ENCODE measurements at regions not wholly inside any gene's neighbourhood (a gene's known extent, or its start where the extent isn't known, plus 50 kb on each side); places are given as distances from the start of the nearest gene placed in this dataset.
"Not testable (repeated sequence)": the region's sequence is repeated elsewhere in the genome, so short reads cannot be mapped to it uniquely, and the experiment has no call there.

DNA sequence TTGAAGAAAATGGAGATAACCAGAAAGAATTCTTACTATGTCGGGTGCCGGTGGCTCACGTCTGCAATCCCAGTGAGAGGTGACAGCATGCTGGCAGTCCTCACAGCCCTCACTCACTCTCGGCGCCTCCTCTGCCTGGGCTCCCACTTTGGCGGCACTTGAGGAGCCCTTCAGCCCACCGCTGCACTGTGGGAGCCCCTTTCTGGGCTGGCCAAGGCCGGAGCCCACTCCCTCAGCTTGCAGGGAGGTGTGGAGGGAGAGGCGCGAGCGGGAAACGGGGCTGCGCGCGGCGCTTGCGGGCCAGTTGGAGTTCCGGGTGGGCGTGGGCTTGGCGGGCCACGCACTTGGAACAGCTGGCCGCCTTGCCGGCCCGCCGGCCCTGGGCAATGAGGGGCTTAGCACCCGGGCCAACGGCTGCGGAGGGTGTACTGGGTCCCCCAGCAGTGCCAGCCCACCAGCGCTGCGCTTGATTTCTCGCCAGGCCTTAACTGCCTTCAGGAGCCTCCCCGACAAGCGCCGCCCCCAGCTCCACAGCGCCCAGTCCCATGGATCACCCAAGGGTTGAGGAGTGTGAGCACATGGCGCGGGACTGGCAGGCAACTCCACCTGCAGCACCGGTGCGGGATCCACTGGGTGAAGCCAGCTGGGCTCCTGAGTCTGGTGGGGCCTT is 1672.5 kb upstream of the B3GALT2 start:
- not testable (repeated sequence) for DNase-seq (ENCODE audit: low read depth in 2 of 2, low spot score in 1 of 2)

DNA sequence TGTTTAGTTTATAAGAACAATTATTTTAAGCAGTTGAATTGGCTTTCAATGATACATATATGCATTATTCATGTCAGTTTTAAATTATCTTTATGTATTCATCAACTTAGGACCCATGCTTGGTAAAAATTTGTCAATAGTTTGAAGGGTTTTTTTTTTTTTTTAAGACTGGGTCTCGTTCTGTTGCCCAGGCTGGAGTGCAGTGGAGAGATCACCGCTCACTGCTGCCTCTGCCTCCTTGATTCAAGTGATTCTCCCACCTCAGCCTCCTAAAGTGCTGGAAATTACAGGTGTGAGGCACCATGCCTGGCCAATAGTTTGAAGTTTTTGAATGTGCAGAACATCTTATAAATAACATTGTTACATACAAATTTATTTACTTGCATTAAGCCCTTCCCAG is 1671.0 kb upstream of the B3GALT2 start:
- DNase-seq (ENCODE audit: low read depth in 2 of 2, low spot score in 1 of 2) = no peak

- no peak for DNase-seq (ENCODE audit: low read depth in 2 of 2, low spot score in 1 of 2)
Measured at GRCh38 chr1:194848846-194849245, 1662.4 kb upstream of the B3GALT2 start.

DNA sequence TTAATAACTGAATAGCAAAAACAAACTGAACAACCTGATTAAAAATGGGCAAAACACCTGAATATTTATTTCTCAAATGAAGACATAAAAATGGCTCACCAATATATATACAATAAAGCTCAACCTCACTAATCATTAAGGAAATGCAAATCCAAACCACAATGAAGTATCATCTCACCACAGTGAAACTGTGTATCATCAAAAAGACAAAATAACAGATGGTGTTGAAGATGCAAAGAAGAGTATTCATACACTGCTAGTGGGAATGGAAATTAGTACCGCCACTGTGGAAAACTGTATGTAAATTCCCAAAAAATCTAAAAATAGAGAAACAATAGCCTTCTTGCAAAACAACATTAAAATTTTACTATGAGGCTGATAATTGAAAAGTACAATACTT is 1660.1 kb upstream of the B3GALT2 start:
- no peak for DNase-seq (ENCODE audit: low read depth in 2 of 2, low spot score in 1 of 2)

DNA sequence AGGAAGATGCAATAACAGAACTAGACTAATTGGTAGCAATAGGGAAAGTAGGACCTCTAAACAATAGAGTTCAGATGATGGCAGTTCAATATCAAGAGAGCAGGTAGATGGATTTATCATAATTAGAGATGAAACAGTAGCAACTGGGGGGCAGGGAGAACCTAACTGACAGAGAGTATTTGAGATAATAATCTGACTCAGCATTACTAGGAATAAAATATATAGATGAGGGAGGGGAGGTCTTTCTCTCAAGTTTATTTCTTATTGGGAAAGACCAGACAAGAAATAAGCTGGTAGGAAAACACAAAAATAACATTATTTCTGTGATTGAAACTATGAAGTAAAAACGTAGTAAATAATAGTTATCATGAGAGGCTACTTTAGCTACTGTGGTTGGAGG is 1656.7 kb upstream of the B3GALT2 start:
- DNase-seq (ENCODE audit: low read depth in 2 of 2, low spot score in 1 of 2) = no peak

GRCh38 chr1:194833111-194833510 is 1646.7 kb upstream of the B3GALT2 start:
- no peak for DNase-seq (ENCODE audit: low read depth in 2 of 2, low spot score in 1 of 2)

GRCh38 chr1:194831595-194831994 is 1645.2 kb upstream of the B3GALT2 start:
- DNase-seq (ENCODE audit: low read depth in 2 of 2, low spot score in 1 of 2) = not testable (repeated sequence)

- DNase-seq (ENCODE audit: low read depth in 2 of 2, low spot score in 1 of 2) = no peak
Measured at GRCh38 chr1:194830387-194830786, 1644.0 kb upstream of the B3GALT2 start.

- no peak for DNase-seq (ENCODE audit: low read depth in 2 of 2, low spot score in 1 of 2)
Measured at GRCh38 chr1:194829492-194829891, 1643.1 kb upstream of the B3GALT2 start.

DNA sequence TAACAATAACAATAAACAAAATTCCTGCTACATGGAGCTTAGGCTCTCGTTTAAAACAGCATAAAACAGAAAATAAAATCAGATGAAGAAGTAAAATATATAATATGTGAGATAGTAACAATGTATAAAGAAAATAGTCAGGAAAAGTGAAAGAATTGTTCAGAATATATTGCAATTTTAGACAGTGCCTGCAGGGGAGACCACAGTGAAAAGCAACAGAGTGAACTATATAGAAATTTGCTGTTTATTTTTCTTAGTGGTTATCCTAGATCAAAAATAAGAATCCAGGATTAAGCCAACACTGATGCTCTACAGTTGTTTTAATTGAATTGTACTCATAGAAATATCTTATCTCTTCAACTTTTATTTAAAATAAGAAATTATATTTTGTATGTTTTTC is 1639.0 kb upstream of the B3GALT2 start:
- DNase-seq (ENCODE audit: low read depth in 2 of 2, low spot score in 1 of 2) = no peak

- DNase-seq (ENCODE audit: low read depth in 2 of 2, low spot score in 1 of 2) = no peak
Measured at GRCh38 chr1:194821091-194821490, 1634.7 kb upstream of the B3GALT2 start.

DNA sequence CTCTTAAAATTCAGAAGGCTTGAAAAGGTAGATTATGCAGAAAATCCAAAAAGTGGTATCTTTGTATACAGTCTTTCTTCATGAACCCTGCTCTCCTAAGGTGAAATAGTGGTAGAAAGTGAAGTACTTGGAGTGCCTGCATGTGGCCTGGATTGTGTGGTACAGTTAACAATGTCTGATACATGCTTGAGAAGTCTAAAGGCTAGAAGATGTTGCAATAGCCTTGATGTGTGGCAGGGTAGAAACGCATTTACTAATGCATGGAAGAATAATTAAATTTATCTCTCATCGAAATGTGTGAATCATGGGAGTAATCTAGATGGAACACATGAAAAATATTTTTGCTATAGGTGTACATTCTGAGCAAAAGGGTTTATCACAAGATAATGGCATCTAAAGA is 1632.3 kb upstream of the B3GALT2 start:
- DNase-seq (ENCODE audit: low read depth in 2 of 2, low spot score in 1 of 2) = no peak

DNA sequence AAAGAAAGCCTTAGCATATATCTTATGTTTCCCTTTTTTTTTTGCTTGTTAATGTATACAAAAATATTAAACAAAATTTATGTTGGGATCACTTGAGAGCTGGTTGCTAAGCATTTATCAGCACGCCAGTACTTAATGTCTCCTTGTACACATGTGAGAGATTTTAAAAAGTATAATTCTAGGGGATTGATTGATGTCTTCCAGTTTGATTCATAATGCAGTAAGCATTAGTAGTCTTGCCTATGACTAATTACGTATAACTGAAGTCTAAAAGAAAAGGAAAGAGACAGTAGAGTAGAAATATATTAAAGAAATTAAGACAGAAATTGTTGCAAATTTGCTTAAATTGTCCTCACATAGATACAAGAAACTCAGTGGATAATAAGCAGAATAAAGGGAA is 1630.4 kb upstream of the B3GALT2 start:
- DNase-seq (ENCODE audit: low read depth in 2 of 2, low spot score in 1 of 2) = no peak

GRCh38 chr1:194813096-194813495 is 1626.7 kb upstream of the B3GALT2 start:
- no peak for DNase-seq (ENCODE audit: low read depth in 2 of 2, low spot score in 1 of 2)

- no peak for DNase-seq (ENCODE audit: low read depth in 2 of 2, low spot score in 1 of 2)
Measured at GRCh38 chr1:194809665-194810064, 1623.3 kb upstream of the B3GALT2 start.

GRCh38 chr1:194809215-194809614 is 1622.8 kb upstream of the B3GALT2 start:
- DNase-seq (ENCODE audit: low read depth in 2 of 2, low spot score in 1 of 2) = no peak

DNA sequence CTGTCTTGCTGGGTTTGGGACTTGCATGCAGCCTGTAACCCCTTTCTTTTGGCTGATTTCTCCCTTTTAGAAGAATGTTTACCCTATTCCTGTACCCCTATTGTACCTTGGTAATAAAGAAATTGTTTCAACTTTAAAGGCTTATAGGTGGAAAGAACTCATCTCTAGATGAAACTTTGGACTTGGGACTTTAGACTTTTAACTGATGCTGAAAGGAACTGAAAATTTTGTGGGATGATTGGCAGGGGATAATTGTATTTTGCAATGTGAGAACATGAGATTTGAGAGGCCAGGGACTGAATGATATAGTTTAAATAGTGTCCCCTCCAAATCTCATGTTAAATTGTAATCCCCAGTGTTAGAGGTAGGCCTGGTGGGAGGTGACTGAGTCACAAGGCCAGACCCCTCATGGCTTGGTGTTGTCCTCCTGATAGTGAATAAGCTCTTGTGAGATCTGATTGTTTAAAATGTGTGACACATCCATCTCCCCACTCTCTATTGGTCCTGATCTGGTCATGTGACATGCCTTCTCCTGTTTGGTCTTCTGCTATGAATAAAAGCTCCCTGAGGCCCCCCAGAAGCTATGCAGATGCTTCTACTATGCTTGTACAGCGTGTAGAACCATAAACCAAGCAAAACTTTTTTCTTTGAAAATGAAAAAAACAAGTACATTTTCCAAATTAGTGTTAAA is 1621.3 kb upstream of the B3GALT2 start:
- no peak for DNase-seq (ENCODE audit: low read depth in 2 of 2, low spot score in 1 of 2)

DNA sequence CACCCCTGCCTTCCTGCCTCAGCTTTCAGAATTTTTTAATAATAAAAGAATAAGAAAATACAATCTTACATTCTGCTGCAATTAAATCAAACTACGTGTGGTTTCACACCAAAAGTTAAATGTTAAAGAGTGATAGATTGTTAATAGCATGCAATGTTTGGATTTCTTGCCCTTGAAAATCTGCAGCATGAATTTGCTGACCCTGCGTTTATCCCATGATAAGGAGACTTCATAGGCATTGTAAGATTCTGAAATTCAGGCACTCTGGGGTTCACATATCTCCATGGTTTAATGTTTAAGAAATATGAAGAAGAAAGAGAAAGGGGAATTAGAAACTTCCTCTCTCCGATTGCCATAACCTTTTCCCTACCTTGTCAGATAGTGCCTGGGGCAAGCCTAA is 1616.2 kb upstream of the B3GALT2 start:
- no peak for DNase-seq (ENCODE audit: low read depth in 2 of 2, low spot score in 1 of 2)

DNA sequence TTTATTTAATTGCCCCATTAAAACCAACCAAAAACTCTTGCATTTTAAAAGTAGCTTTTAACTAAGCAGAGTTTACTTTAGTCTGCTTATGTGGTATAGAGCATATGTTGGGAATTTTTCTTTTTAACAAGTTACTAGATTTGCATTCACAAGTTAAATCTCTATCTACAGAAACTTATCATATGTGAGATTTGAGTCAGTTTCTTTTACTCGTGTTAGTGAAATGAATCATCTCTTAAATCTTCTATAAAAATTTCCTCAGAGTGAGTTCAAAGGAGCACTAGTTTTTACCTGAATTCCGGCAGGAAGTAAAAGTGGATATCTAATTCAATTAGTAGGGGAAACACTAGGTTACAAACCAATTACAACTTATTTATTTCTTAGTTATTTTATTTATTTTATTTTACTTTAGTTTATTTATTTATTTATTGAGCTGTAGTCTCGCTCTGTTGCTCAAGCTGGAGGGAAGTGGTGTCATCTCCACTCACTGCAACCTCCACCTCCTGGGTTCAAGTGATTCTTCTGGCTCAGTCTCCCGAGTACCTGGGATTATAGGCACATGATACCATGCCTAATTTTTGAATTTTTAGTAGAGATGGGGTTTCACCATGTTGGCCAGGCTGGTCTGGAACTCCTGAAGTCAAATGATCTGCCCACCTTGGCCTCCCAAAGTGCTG is 1609.6 kb upstream of the B3GALT2 start:
- no peak for DNase-seq (ENCODE audit: low read depth in 2 of 2, low spot score in 1 of 2)

DNA sequence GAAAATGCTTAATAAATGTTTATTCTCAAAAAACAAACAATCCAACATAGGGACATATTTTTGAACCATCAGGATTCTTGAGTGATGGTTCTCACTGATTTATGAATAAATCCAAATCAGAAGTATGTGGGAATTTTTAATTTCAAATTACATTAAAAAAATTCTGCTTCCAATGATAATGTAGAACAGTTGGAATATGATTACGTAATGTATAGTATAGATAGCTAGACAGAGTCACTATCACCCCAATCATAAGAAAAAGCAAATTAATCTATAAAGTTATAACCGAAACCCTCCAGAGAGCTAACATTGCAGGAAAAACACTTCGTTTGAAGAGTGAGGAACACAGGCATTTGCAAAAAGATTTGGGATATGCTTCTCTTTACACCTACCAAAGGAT is 1600.6 kb upstream of the B3GALT2 start:
- no peak for DNase-seq (ENCODE audit: low read depth in 2 of 2, low spot score in 1 of 2)

DNA sequence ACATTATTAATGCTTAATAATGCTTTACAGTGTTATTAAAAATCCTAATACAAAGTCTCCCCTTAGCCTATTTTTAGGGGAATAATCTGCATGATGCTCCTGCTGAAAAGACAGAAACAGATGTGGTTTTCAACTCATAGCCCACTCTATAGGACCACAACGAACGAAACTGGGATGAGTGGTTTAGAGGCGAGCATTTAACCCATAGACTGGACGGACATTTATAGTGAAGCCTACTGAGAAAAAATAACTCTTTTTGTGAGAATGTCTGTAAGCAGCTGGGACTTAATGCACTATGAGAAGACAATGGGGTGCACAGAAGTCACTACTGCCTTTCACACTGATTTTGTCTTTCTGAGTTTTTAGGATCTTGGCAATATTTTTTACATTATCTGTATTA is 1599.6 kb upstream of the B3GALT2 start:
- no peak for DNase-seq (ENCODE audit: low read depth in 2 of 2, low spot score in 1 of 2)

- DNase-seq (ENCODE audit: low read depth in 2 of 2, low spot score in 1 of 2) = no peak
Measured at GRCh38 chr1:194776657-194777056, 1590.2 kb upstream of the B3GALT2 start.
